Caco-2 (cell line): ENCODE measurements at regions not wholly inside any gene's neighbourhood (a gene's known extent, or its start where the extent isn't known, plus 50 kb on each side); places are given as distances from the start of the nearest gene placed in this dataset.

ENCODE experiments used
- BruUV-seq: library from RNA; stranded (reverse); fragments of 400-500 nt; replicated peaks from 2 replicates; lab custom pipeline; 2021; lab: Mats Ljungman, UMichigan
- CTCF ChIA-PET: fragments of 300-600 bp; sonication (Branson Sonifier 250); formaldehyde crosslinking; loops from one replicate; lab custom pipeline; 2022; ENCODE audit warnings: antibody characterized with exemption; lab: Charles Lee
- POLR2A ChIA-PET: fragments of 300-600 bp; sonication (Branson Sonifier 250); formaldehyde crosslinking; loops from one replicate; lab custom pipeline; 2022; ENCODE audit warnings: antibody characterized with exemption; lab: Charles Lee
- DNase-seq, 2 experiments: peaks; one replicate each; pipeline versions ENCODE4 v3.0.0 to v3.0.0-alpha.2; 2020 to 2022
- H3K27me3 ChIP-seq: replicated peaks from 2 replicates; pipeline ENCODE4 v1.6.0; 2011; ENCODE audit warnings: low read length; ENCODE audit not compliant: control insufficient read depth, insufficient read depth
- H3K36me3 ChIP-seq: 2 replicates; pipeline ENCODE4 v1.5.1; 2011; ENCODE audit warnings: low read length; ENCODE audit not compliant: control insufficient read depth, insufficient read depth
- H3K4me1 ChIP-seq: fragments of 250-450 bp; sonication (Bioruptor Pico); 2 replicates; pipeline ENCODE4 v1.5.1; 2020; ENCODE audit warnings: mild to moderate bottlenecking
- H3K4me3 ChIP-seq: 2 replicates; pipeline ENCODE4 v1.5.1; 2011; ENCODE audit warnings: low read depth, mild to moderate bottlenecking, control low read depth, low read length
- H3K9me3 ChIP-seq: fragments of 250-450 bp; sonication (Bioruptor Pico); 2 replicates; pipeline ENCODE4 v1.5.1; 2020; ENCODE audit warnings: mild to moderate bottlenecking, moderate library complexity
- H3K27ac Mint-ChIP-seq: one replicate; pipeline ENCODE4 v1.8.0; 2022; ENCODE audit warnings: mixed read lengths; ENCODE audit not compliant: unreplicated experiment
- H3K27me3 Mint-ChIP-seq: one replicate; pipeline ENCODE4 v1.8.0; 2022; ENCODE audit warnings: mixed read lengths; ENCODE audit not compliant: insufficient read depth, unreplicated experiment
- H3K36me3 Mint-ChIP-seq: one replicate; pipeline ENCODE4 v1.8.0; 2022; ENCODE audit warnings: mild to moderate bottlenecking, mixed read lengths; ENCODE audit not compliant: insufficient read depth, unreplicated experiment
- H3K4me1 Mint-ChIP-seq: one replicate; pipeline ENCODE4 v1.8.0; 2022; ENCODE audit warnings: low read depth, mixed read lengths; ENCODE audit not compliant: unreplicated experiment
- H3K4me3 Mint-ChIP-seq: one replicate; pipeline ENCODE4 v1.8.0; 2022; ENCODE audit warnings: mild to moderate bottlenecking, moderate library complexity, mixed read lengths; ENCODE audit not compliant: unreplicated experiment
- H3K9me3 Mint-ChIP-seq: one replicate; pipeline ENCODE4 v1.8.0; 2022; ENCODE audit warnings: mixed read lengths; ENCODE audit not compliant: unreplicated experiment
- intact Hi-C: fragments of 100-400 bp; cut with micrococcal nuclease; formaldehyde crosslinking; loops from one replicate; pipeline ENCODE4 v1.10.0; 2022; ENCODE audit not compliant: unreplicated experiment
- TF ChIP-seq, protein P1 (sequence below), 2 experiments: fragments of 200-600 bp in 1 of 2; IDR thresholded peaks; 1 replicate in 1 of 2; 2 replicates in 1 of 2; pipeline versions ENCODE4 v1.5.1 to v1.8.0; 2011 to 2022; ENCODE audit warnings: antibody characterized with exemption in 1 of 2, control low read depth in 1 of 2, inconsistent platforms in 1 of 2, low read depth in 1 of 2, low read length in 1 of 2, mild to moderate bottlenecking in 1 of 2, moderate library complexity in 1 of 2; ENCODE audit not compliant: insufficient read depth in 1 of 2, severe bottlenecking in 1 of 2, unreplicated experiment in 1 of 2

DNA sequence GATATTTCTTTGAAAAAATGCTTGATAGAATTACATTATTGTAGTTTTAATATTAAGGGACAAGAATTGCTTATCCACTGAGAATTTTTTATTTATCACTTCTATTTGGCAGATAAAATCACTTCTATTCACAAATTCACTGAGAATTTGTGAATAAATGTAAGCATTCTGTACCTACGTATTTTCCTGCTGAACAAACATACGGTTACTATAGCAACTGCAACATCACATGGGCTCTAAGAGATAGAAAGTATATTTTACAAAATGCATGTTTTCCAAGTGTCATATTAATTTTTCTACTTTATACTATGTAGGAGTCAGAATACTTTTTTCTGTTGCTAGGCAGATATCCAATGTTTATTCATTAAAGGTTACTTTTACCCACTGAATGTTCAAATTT, 166.2 kb downstream of the ZIC1 start:
- H3K27ac Mint-ChIP-seq: no peak overlapping the region
- no peak for DNase-seq
- no peaks in the 10 kb centered on the region for H3K4me1 Mint-ChIP-seq
- ChIA-PET CTCF (no interaction called here), POLR2A (no interaction called here)
- H3K36me3 Mint-ChIP-seq: no peaks in the 10 kb centered on the region
- no TSS peak for BruUV-seq
- TF ChIP-seq, protein P1, sequence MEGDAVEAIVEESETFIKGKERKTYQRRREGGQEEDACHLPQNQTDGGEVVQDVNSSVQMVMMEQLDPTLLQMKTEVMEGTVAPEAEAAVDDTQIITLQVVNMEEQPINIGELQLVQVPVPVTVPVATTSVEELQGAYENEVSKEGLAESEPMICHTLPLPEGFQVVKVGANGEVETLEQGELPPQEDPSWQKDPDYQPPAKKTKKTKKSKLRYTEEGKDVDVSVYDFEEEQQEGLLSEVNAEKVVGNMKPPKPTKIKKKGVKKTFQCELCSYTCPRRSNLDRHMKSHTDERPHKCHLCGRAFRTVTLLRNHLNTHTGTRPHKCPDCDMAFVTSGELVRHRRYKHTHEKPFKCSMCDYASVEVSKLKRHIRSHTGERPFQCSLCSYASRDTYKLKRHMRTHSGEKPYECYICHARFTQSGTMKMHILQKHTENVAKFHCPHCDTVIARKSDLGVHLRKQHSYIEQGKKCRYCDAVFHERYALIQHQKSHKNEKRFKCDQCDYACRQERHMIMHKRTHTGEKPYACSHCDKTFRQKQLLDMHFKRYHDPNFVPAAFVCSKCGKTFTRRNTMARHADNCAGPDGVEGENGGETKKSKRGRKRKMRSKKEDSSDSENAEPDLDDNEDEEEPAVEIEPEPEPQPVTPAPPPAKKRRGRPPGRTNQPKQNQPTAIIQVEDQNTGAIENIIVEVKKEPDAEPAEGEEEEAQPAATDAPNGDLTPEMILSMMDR (IDR thresholded peaks at IDR 0.05; ENCODE audit: insufficient read depth in 1 of 2, low read depth in 1 of 2, low read length in 1 of 2, severe bottlenecking in 1 of 2, unreplicated experiment in 1 of 2): no peak
- H3K9me3 Mint-ChIP-seq: no peaks in the 10 kb centered on the region
- no peaks in the 10 kb centered on the region for H3K4me1 ChIP-seq
- H3K27me3 ChIP-seq: no peaks in the 10 kb centered on the region
- intact Hi-C loops: no loop called here
- no peaks in the 10 kb centered on the region for H3K9me3 ChIP-seq
- H3K4me3 Mint-ChIP-seq: no peak overlapping the region
- peaks cover 2% of the 10 kb centered on the region for H3K27me3 Mint-ChIP-seq
- no peak overlapping the region for H3K4me3 ChIP-seq
- H3K36me3 ChIP-seq: no peaks in the 10 kb centered on the region

DNA sequence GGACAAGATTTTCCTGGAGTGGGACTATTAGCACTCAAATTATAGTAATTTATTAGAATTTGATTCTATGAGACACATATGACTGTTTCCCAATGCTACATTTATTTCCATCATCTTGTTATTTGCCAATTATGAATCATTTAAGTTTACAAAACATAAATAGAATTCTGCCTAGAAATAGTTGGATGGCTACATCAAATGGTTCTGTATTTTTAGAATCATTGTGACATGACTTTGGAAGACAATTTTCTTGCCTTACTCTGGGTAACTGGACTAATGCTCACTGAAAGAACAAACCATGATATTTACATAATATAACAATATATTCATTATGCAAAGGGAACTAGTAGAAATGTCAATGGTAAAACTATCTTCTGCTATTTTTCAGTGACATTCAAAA, 173.5 kb downstream of the ZIC1 start:
- H3K9me3 ChIP-seq: no peaks in the 10 kb centered on the region
- Mint-ChIP-seq H3K27me3 (peaks cover 2% of the 10 kb centered on the region), H3K9me3 (no peaks in the 10 kb centered on the region), H3K27ac (no peak overlapping the region), H3K36me3 (no peaks in the 10 kb centered on the region), H3K4me1 (no peaks in the 10 kb centered on the region), H3K4me3 (no peak overlapping the region)
- no peak for DNase-seq
- no peaks in the 10 kb centered on the region for H3K4me1 ChIP-seq
- no peak overlapping the region for H3K4me3 ChIP-seq
- ChIA-PET POLR2A (no interaction called here), CTCF (no interaction called here)
- TF ChIP-seq, protein P1 (IDR thresholded peaks at IDR 0.05; ENCODE audit: insufficient read depth in 1 of 2, low read depth in 1 of 2, low read length in 1 of 2, severe bottlenecking in 1 of 2, unreplicated experiment in 1 of 2): no peak
- BruUV-seq: no TSS peak
- no peaks in the 10 kb centered on the region for H3K27me3 ChIP-seq
- intact Hi-C loops: no loop called here
- no peaks in the 10 kb centered on the region for H3K36me3 ChIP-seq

DNA sequence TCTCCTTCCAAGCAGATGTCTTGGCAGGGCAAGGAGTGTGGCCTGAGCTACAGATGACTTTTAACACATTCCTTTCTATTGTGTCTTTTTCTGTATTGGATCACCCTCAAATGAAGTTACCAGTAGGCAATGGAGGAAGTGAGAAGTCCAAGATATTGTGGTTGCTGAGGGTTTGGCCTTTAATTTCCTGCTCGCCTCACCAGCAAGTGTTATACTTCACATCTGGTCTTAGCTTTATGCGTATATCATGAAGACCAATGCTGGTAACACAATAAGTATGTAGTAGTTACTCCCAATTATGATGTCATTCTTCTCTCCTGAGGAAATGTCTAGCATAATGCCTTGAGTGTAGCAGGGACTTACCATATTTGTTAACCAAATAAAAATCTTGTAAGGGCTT, 179.9 kb downstream of the ZIC1 start:
- Mint-ChIP-seq H3K4me1 (no peaks in the 10 kb centered on the region), H3K4me3 (no peak overlapping the region), H3K9me3 (no peaks in the 10 kb centered on the region), H3K36me3 (no peaks in the 10 kb centered on the region), H3K27me3 (no peaks in the 10 kb centered on the region), H3K27ac (no peak overlapping the region)
- intact Hi-C loops: no loop called here
- no TSS peak for BruUV-seq
- H3K27me3 ChIP-seq: no peaks in the 10 kb centered on the region
- ChIA-PET POLR2A (no interaction called here), CTCF (no interaction called here)
- no peaks in the 10 kb centered on the region for H3K9me3 ChIP-seq
- no peaks in the 10 kb centered on the region for H3K4me1 ChIP-seq
- no peaks in the 10 kb centered on the region for H3K36me3 ChIP-seq
- no peak for DNase-seq
- no peak overlapping the region for H3K4me3 ChIP-seq
- TF ChIP-seq, protein P1 (IDR thresholded peaks at IDR 0.05; ENCODE audit: insufficient read depth in 1 of 2, low read depth in 1 of 2, low read length in 1 of 2, severe bottlenecking in 1 of 2, unreplicated experiment in 1 of 2): no peak
